Aorta (tissue), 5 donors: ENCODE measurements at regions not wholly inside any gene's neighbourhood (a gene's known extent, or its start where the extent isn't known, plus 50 kb on each side); places are given as distances from the start of the nearest gene placed in this dataset.
"Not testable (repeated sequence)": the region's sequence is repeated elsewhere in the genome, so short reads cannot be mapped to it uniquely, and the experiment has no call there.

Source experiments
- ATAC-seq: fragments of 200-7000 bp; cut with Tn5 transposase; one replicate; pipeline ENCODE4 v1.9.1; 2022; ENCODE audit warnings: moderate library complexity; ENCODE audit not compliant: low FRiP score
- DNase-seq, 2 donors: peaks; one replicate each; pipeline ENCODE4 v3.0.0-alpha.2; 2020
- H3K27ac ChIP-seq, 2 donors: one replicate each; pipeline ENCODE4 v1.5.1; 2013; ENCODE audit warnings: low read length in 2 of 2, mild to moderate bottlenecking in 2 of 2, moderate library complexity in 2 of 2, control low read depth in 1 of 2, inconsistent platforms in 1 of 2, low read depth in 1 of 2
- H3K27me3 ChIP-seq, 2 donors: one replicate each; pipeline ENCODE4 v1.6.1; 2013; ENCODE audit warnings: control low read depth in 1 of 2, low read length in 1 of 2, mild to moderate bottlenecking in 1 of 2, moderate library complexity in 1 of 2; ENCODE audit not compliant: insufficient read depth in 2 of 2, control insufficient read depth in 1 of 2
- H3K36me3 ChIP-seq, 2 donors: one replicate each; pipeline ENCODE4 v1.6.1; 2013; ENCODE audit warnings: control low read depth in 1 of 2, low read length in 1 of 2, mild to moderate bottlenecking in 1 of 2; ENCODE audit not compliant: insufficient read depth in 2 of 2, control insufficient read depth in 1 of 2
- H3K4me1 ChIP-seq, 2 donors: one replicate each; pipeline ENCODE4 v1.6.1; 2013; ENCODE audit warnings: low read length in 2 of 2, control low read depth in 1 of 2, mild to moderate bottlenecking in 1 of 2, moderate library complexity in 1 of 2; ENCODE audit not compliant: insufficient read depth in 2 of 2, control insufficient read depth in 1 of 2
- H3K4me3 ChIP-seq, 2 donors: one replicate each; pipeline ENCODE4 v1.5.1; 2013; ENCODE audit warnings: low read length in 2 of 2, control low read depth in 1 of 2, mild to moderate bottlenecking in 1 of 2
- H3K9me3 ChIP-seq: one replicate; pipeline ENCODE4 v1.6.1; 2013; ENCODE audit warnings: mild to moderate bottlenecking, low read length; ENCODE audit not compliant: control insufficient read depth
- WGBS, 2 donors: extraction: QIAGEN DNeasy Blood & Tissue Kit; methylation state at CpG; one replicate each; pipeline ENCODE4 v1.1.7; 2013; 5-methylcytosine and 5-hydroxymethylcytosine counted together
- intact Hi-C, 2 donors: fragments of 100-400 bp; cut with DNase I; formaldehyde crosslinking; loops; one replicate each; pipeline versions ENCODE4 v1.14.2 to v1.15.0; 2022
- donor health status: healthy with polysubstance abuse.
- donor health status: Bipolar disorder and iron deficiency.
- donor health status: DM: no; HTN: no; CAD: no.
- donor health status: DM: no; HTN: no; CAD: no.
- donor health status: DM: yes; HTN: yes; CAD: no.

DNA sequence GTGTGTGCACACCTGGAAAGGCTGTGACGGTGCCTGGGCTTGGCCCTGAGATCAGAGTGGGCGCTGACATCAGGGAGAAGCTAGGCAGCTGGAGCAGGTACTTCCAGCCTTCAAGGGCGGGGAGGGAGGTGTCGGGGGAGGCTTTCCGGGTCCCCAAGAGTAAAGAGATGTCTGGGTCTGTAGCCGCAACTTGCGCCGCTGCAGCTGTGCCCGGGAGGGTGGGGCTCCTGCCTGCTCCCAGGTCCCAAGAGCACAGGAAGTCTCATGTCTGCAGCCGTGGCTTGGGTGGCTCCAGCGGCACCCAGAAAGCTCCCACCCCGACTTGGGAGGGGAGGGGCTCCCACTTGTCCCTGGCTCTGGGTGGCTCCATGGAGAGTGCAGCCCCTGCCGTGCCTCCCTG lies 103.2 kb upstream of the BNIP2 start:
- ATAC-seq = no peak
- Histone ChIP-seq H3K27ac (no peak overlapping the region), H3K4me1 (no peaks in the 10 kb centered on the region), H3K36me3 (no peaks in the 10 kb centered on the region), H3K9me3 (no peaks in the 10 kb centered on the region), H3K27me3 (no peaks in the 10 kb centered on the region), H3K4me3 (no peak overlapping the region)
- no peak for DNase-seq
- intact Hi-C loops = no loop called here
- WGBS, 2 donors = 75 to 81% methylated on average over 13 of the region's 13 CpGs

DNA sequence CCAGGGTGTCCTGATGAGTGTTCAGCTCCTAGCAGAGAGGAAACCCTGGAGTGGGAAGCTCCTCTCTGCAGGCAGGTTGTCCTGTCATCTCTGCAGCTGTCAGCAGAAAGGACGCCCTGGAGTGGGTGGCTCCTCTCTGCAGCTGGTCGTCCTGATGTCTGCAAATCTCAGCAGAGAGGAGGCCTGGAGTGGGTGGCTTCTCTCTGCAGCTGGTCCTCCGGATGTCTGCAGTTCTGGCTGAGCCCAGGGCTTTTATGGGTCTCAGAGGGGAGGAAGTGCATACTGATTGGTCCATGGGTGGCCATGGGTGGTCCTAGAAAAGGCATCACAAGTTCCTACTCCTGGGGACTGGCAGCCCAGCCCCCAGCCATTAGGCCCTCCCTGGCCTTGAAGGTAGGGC lies 102.6 kb upstream of the BNIP2 start:
- Histone ChIP-seq H3K36me3 (no peaks in the 10 kb centered on the region), H3K9me3 (no peaks in the 10 kb centered on the region), H3K4me1 (no peaks in the 10 kb centered on the region), H3K27ac (no peak overlapping the region), H3K27me3 (no peaks in the 10 kb centered on the region), H3K4me3 (no peak overlapping the region)
- DNase-seq = no peak
- WGBS, 2 donors = 50 to 67% methylated on average over 3 of the region's 3 CpGs
- no peak for ATAC-seq
- intact Hi-C loops = no loop called here

GRCh38 chr15:59791079-59791478 lies 102.0 kb upstream of the BNIP2 start:
- H3K4me3 ChIP-seq = no peak overlapping the region
- intact Hi-C loops = no loop called here
- WGBS, 2 donors = 58 to 70% methylated on average over 5 of the region's 5 CpGs
- no peaks in the 10 kb centered on the region for H3K9me3 ChIP-seq
- no peaks in the 10 kb centered on the region for H3K27me3 ChIP-seq
- ATAC-seq (no peak), DNase-seq (no peak)
- no peak overlapping the region for H3K27ac ChIP-seq
- H3K4me1 ChIP-seq = no peaks in the 10 kb centered on the region
- H3K36me3 ChIP-seq = no peaks in the 10 kb centered on the region

DNA sequence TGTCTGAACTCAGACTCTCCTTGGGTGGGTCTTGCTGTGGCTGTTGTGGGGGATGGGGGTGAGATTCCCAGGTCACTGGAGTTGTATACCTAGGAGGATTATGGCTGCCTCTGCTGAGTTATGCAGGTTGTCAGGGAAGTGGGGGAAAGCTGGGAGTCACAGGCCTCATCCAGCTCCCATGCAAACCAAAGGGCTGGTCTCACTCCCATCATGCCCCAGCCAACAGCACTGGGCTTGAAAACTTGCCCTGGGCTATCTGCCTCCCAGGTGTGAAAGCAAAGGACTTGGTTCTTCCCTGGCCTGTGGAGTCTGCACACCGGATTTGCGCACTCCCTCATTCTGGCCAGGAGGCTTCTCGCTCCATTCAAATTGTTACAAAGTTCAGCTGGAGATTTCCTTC lies 97.3 kb upstream of the BNIP2 start:
- H3K4me3 ChIP-seq, H3K27me3 ChIP-seq, H3K9me3 ChIP-seq, H3K4me1 ChIP-seq, intact Hi-C loops, H3K27ac ChIP-seq, ATAC-seq, H3K36me3 ChIP-seq, DNase-seq: not testable (repeated sequence)
- WGBS, 2 donors = 93% methylated on average over 3 of the region's 3 CpGs

- intact Hi-C loops, H3K27ac ChIP-seq, H3K36me3 ChIP-seq, ATAC-seq, DNase-seq, H3K4me1 ChIP-seq, H3K4me3 ChIP-seq, H3K27me3 ChIP-seq, H3K9me3 ChIP-seq: not testable (repeated sequence)
- 26 to 40% methylated on average over 1 of the region's 1 CpG for WGBS, 2 donors
Measured at GRCh38 chr15:59785981-59786380, 96.9 kb upstream of the BNIP2 start.

GRCh38 chr15:59783774-59784520 lies 94.8 kb upstream of the BNIP2 start:
- ATAC-seq, H3K36me3 ChIP-seq, DNase-seq, H3K4me1 ChIP-seq, H3K27me3 ChIP-seq, H3K4me3 ChIP-seq, intact Hi-C loops, H3K9me3 ChIP-seq, H3K27ac ChIP-seq: not testable (repeated sequence)
- WGBS, 2 donors = 56 to 61% methylated on average over 8 of the region's 8 CpGs

DNA sequence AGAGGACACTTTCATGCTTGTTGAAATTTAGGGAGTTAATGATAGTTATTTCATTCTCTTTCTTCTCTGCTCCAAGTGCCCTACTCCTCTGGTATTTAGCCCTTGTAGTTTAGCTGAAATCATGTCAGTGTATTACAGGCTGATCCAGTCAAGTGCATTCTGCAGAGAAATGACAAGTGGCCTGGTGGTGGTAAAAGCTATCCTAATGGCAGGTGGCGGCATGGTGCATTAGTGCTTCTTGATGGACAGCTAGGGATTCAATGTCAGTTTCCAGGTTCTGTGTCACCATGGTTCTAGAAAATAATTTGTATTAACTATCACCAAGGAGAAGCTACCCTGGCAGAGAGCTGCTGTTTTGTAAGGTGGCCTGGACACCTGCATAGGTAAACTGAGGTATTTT lies 90.0 kb upstream of the BNIP2 start:
- intact Hi-C loops = no loop called here
- 90 to 93% methylated on average over 1 of the region's 1 CpG for WGBS, 2 donors

GRCh38 chr15:59764775-59765174 lies 75.7 kb upstream of the BNIP2 start:
- H3K4me3 ChIP-seq = no peak overlapping the region
- no peak for ATAC-seq
- no peaks in the 10 kb centered on the region for H3K36me3 ChIP-seq
- H3K27me3 ChIP-seq = no peaks in the 10 kb centered on the region
- intact Hi-C loops = no loop called here
- H3K27ac ChIP-seq = no peak overlapping the region
- H3K9me3 ChIP-seq = no peaks in the 10 kb centered on the region
- DNase-seq = no peak
- H3K4me1 ChIP-seq = no peaks in the 10 kb centered on the region
- WGBS, 2 donors = 29 to 37% methylated on average over 2 of the region's 2 CpGs

More for the DNA sequence above, 90.0 kb upstream of the BNIP2 start:
- H3K36me3 ChIP-seq = no peaks in the 10 kb centered on the region
- DNase-seq = no peak
- no peaks in the 10 kb centered on the region for H3K4me1 ChIP-seq
- H3K27me3 ChIP-seq = peaks cover 0 to 1% of the 10 kb centered on the region in 2 donors
- no peak overlapping the region for H3K27ac ChIP-seq
- H3K4me3 ChIP-seq = no peak overlapping the region
- H3K9me3 ChIP-seq = peaks cover 3% of the 10 kb centered on the region
- ATAC-seq = no peak

GRCh38 chr15:59762558-59762957 lies 73.4 kb upstream of the BNIP2 start:
- Histone ChIP-seq H3K4me1 (no peaks in the 10 kb centered on the region), H3K9me3 (no peaks in the 10 kb centered on the region), H3K27ac (no peak overlapping the region), H3K36me3 (no peaks in the 10 kb centered on the region), H3K27me3 (no peaks in the 10 kb centered on the region), H3K4me3 (no peak overlapping the region)
- no peak for ATAC-seq
- no peak for DNase-seq
- intact Hi-C loops = no loop called here
- WGBS, 2 donors = 49 to 58% methylated on average over 3 of the region's 3 CpGs
